ENCODE measurements at regions not wholly inside any gene's neighbourhood (a gene's known extent, or its start where the extent isn't known, plus 50 kb on each side); places are given as distances from the start of the nearest gene placed in this dataset.

DNA sequence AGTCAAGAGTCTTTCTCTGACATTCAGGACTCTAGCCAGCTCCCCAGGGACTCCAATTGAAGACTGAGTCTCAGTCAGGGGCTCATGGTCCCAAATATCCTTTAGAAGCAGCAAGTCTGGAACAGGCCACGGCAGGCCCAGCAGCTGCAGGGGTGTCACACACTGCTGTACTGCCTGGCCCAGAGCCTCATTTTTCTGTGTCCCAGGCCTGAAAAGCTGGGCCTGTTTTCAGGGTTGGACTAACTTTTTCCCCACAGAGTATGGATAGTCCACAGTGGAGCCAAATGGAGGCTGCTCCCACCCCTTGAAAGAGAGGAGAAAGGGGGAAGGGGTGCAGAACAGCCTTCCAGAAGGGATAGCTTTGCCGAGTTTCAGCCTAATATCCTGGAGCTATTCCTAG lies 146.8 kb upstream of the NALF2 start:
- H3K4me3 ChIP-seq (ENCODE audit: control insufficient read depth, low read depth, low read length), result no peak overlapping the region
- no peak for DNase-seq (ENCODE audit: low read depth)
- TF ChIP-seq, protein P1, sequence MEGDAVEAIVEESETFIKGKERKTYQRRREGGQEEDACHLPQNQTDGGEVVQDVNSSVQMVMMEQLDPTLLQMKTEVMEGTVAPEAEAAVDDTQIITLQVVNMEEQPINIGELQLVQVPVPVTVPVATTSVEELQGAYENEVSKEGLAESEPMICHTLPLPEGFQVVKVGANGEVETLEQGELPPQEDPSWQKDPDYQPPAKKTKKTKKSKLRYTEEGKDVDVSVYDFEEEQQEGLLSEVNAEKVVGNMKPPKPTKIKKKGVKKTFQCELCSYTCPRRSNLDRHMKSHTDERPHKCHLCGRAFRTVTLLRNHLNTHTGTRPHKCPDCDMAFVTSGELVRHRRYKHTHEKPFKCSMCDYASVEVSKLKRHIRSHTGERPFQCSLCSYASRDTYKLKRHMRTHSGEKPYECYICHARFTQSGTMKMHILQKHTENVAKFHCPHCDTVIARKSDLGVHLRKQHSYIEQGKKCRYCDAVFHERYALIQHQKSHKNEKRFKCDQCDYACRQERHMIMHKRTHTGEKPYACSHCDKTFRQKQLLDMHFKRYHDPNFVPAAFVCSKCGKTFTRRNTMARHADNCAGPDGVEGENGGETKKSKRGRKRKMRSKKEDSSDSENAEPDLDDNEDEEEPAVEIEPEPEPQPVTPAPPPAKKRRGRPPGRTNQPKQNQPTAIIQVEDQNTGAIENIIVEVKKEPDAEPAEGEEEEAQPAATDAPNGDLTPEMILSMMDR (IDR thresholded peaks at IDR 0.05; ENCODE audit: control insufficient read depth, insufficient read depth, low read depth, low read length, missing control alignments), result no peak

DNA sequence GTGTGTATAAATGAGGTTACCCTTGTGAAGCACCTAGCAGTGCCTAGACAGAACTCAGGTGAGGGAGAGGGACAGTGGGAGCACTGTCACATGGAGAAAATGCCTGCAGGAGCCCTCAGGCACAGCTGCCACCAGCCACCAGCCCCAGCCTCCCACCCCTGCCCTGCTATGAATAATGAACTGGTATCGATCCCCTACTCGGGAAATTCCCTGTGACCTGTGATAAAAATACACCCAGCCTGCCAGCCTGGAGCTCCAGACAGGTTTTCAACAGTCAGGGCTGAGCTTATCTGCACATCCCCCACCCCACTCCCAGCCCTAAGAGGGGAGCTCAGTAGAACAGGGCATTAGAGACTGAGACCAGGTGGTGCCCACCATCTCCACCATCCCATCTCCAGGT lies 159.6 kb upstream of the PJA1 start:
- no peak overlapping the region for H3K4me3 ChIP-seq (ENCODE audit: control insufficient read depth, low read depth, low read length)
- DNase-seq (ENCODE audit: low read depth), result no peak
- TF ChIP-seq, protein P1 (IDR thresholded peaks at IDR 0.05; ENCODE audit: control insufficient read depth, insufficient read depth, low read depth, low read length, missing control alignments), result no peak

DNA sequence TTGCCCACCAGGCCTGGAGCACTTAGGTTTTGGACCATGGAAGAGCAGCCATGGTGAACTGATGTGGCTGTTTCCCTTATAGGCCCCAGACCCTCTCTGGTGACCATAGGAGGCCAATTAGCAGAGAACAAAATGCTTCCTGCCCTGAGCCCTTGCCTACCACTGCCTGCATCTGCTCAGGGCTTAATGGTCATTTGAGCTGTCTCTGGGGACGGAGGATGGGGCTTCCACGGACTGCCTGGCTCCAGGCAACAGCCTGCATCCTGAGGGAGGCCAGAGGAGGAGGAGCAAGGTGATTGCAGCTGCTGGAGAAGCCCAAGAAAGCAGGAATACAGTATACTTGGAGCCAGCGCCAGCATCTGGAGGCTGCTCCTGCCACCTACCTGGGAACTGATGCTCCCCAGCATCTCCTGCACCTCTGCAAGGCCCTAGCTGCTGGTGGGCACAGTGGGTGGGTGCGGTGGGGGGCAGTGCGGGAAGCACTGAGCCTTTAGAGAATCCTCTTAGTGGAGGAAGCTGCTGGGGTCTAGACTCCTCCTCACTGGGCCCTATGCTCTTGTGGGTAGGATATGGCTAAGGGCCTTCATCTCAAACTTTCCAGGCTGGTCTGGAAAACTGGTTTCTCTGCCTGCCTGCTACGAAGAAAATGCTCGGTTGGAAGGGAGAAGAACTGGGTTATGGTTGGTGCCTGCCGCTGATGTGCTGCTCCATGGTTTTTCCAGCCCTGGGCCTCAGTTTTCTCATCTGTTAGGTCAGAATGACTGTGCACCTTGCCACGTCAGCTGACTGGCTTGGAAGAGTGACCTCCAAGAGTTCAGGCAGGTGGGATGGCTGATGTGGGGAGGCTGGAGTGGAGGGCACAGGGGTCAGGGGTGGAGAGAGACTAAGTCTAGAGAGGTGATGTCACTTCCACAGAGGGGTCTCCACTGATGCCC lies 158.8 kb upstream of the PJA1 start:
- TF ChIP-seq, protein P1 (IDR thresholded peaks at IDR 0.05; ENCODE audit: control insufficient read depth, insufficient read depth, low read depth, low read length, missing control alignments), result no peak
- no peak overlapping the region for H3K4me3 ChIP-seq (ENCODE audit: control insufficient read depth, low read depth, low read length)
- no peak for DNase-seq (ENCODE audit: low read depth)

DNA sequence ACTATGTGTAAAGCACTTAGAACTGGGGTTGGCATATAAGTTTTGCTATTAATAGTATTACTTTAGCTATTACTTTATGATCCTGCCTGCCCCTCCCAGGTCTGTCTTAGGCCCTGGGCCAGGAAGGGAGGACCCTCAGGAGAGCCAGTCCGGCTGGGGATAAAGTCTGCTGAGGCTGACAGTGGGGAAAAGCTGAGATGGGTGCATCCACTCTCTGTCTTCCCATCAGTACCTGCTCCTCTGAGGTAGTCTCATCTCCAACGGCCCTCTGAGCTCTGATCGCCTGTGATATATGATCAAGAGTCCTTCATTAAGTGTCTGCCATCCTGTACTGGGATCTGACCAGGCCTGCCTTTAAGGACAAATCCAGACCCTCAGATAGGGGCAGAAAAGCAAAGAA lies 156.5 kb upstream of the PJA1 start:
- DNase-seq (ENCODE audit: low read depth), result no peak
- TF ChIP-seq, protein P1 (IDR thresholded peaks at IDR 0.05; ENCODE audit: control insufficient read depth, insufficient read depth, low read depth, low read length, missing control alignments), result no peak
- no peak overlapping the region for H3K4me3 ChIP-seq (ENCODE audit: control insufficient read depth, low read depth, low read length)

DNA sequence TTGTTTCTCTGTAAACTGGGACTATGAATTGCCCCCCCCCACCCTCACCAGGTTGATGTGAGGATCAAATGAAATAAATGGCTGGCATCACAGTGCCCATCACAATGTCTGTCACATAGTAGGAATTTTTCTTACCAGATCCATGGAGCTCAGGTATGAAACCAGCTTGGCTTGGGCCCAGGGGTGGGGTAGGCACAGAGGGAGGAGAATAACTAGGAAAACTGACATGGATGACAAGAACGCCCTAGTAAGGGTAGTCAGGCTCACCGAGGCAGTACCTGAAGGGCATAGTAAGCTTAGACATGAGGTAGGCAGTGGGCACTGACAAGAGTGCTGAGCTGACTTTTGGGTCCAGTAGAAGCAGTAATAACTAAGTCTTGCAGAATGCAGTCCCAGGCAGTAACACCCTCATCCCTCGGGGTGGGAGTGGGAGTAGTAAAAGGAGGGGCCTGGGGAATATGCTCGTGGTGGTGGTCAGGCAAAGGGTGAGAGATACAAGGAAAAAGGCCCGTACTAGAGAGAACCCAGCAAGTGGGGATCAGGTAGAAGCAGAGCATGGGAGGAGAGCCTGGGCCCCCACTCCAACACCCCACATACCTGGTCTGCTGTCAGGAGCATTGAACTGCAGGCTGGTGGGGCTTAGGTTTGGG lies 155.9 kb upstream of the PJA1 start:
- TF ChIP-seq, protein P1 (IDR thresholded peaks at IDR 0.05; ENCODE audit: control insufficient read depth, insufficient read depth, low read depth, low read length, missing control alignments), result no peak
- no peak for DNase-seq (ENCODE audit: low read depth)
- H3K4me3 ChIP-seq (ENCODE audit: control insufficient read depth, low read depth, low read length), result no peak overlapping the region

DNA sequence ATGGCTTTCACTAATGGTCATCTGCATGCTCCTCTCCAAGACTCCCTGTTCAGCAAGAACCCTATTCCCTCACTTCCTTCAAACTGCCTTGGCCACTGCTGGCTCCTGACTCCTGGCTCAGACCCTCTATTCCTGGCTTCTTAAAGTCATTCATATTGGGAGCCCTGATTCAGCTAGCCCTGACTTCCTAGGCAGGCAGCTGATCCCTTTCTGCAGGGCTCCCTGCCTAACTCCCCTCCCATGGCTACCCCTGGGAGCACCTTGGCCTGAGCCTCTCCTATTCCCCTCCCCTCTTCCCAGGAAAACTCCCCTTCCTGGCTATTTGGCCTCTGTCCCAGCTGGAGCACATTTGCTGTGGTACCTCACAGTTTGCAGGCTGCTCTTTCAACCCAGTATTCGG lies 154.9 kb upstream of the PJA1 start:
- no peak overlapping the region for H3K4me3 ChIP-seq (ENCODE audit: control insufficient read depth, low read depth, low read length)
- no peak for DNase-seq (ENCODE audit: low read depth)
- TF ChIP-seq, protein P1 (IDR thresholded peaks at IDR 0.05; ENCODE audit: control insufficient read depth, insufficient read depth, low read depth, low read length, missing control alignments), result no peak
